ENCODE measurements at regions not wholly inside any gene's neighbourhood (a gene's known extent, or its start where the extent isn't known, plus 50 kb on each side); places are given as distances from the start of the nearest gene placed in this dataset.

- TF ChIP-seq, protein P1, sequence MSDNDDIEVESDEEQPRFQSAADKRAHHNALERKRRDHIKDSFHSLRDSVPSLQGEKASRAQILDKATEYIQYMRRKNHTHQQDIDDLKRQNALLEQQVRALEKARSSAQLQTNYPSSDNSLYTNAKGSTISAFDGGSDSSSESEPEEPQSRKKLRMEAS (IDR thresholded peaks at IDR 0.05): no peak
- no peak for TF ChIP-seq REST (IDR thresholded peaks at IDR 0.05)
- no peak for TF ChIP-seq CTCF (IDR thresholded peaks at IDR 0.05; ENCODE audit: low read depth, low read length, missing input control)
- TF ChIP-seq EGR1 (IDR thresholded peaks at IDR 0.05; ENCODE audit: low read depth in 2 of 2): no peak
- no peak for TF ChIP-seq JUND (IDR thresholded peaks at IDR 0.05)
- TF ChIP-seq GABPA (IDR thresholded peaks at IDR 0.05 in 1 of 2, conservative IDR thresholded peaks at IDR 0.05 in 1 of 2): no peak
- TF ChIP-seq RAD21 (IDR thresholded peaks at IDR 0.05): no peak
Measured at GRCh38 chr11:80194016-80194415, 753.2 kb upstream of the TENM4 start.

Data from liver (tissue), 3 donors.